ENCODE measurements at regions not wholly inside any gene's neighbourhood (a gene's known extent, or its start where the extent isn't known, plus 50 kb on each side); places are given as distances from the start of the nearest gene placed in this dataset.

DNA sequence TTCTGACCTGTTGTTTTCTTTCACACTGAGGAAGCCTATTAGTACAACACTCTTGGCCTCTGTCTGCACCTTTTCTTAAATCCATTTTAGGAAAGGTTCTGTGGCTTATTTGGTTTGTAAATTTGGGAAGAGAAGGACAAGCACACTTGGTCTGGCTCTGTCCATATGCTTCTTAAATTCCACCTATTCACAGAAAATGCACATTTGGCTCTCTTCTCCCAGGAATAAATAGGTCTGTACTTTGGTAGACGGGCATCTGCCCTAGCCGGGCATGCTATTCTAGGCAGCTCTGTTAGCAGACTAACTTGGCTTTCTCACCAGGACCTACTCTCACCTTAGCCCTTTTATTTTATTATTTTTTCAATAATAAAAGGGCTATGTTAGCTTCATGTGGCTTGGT, 1211.8 kb upstream of the SLC39A10 start:
- no peak for TF ChIP-seq MEIS2 (CRISPR knock-in tag; IDR thresholded peaks at IDR 0.05)
- TF ChIP-seq, protein P1, sequence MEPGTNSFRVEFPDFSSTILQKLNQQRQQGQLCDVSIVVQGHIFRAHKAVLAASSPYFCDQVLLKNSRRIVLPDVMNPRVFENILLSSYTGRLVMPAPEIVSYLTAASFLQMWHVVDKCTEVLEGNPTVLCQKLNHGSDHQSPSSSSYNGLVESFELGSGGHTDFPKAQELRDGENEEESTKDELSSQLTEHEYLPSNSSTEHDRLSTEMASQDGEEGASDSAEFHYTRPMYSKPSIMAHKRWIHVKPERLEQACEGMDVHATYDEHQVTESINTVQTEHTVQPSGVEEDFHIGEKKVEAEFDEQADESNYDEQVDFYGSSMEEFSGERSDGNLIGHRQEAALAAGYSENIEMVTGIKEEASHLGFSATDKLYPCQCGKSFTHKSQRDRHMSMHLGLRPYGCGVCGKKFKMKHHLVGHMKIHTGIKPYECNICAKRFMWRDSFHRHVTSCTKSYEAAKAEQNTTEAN (CRISPR knock-in tag; conservative IDR thresholded peaks at IDR 0.05), result no peak
- TF ChIP-seq, protein P2, sequence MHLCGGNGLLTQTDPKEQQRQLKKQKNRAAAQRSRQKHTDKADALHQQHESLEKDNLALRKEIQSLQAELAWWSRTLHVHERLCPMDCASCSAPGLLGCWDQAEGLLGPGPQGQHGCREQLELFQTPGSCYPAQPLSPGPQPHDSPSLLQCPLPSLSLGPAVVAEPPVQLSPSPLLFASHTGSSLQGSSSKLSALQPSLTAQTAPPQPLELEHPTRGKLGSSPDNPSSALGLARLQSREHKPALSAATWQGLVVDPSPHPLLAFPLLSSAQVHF (CRISPR knock-in tag; IDR thresholded peaks at IDR 0.05), result no peak
